Ascending aorta (tissue), 2 donors: ENCODE measurements at regions not wholly inside any gene's neighbourhood (a gene's known extent, or its start where the extent isn't known, plus 50 kb on each side); places are given as distances from the start of the nearest gene placed in this dataset.

Source experiments
- DNase-seq, 2 donors: peaks; one replicate each; pipeline ENCODE4 v3.0.0-alpha.2; 2019; ENCODE audit warnings: low spot score in 2 of 2
- H3K27ac ChIP-seq, 2 donors: fragments of 200-600 bp; sonication (generic); one replicate each; pipeline ENCODE4 v1.5.1; 2016 to 2017; ENCODE audit warnings: mild to moderate bottlenecking in 1 of 2
- H3K27me3 ChIP-seq: fragments of 200-600 bp; sonication (generic); one replicate; pipeline ENCODE4 v1.5.1; 2017
- H3K36me3 ChIP-seq, 2 donors: fragments of 200-600 bp; sonication (generic); one replicate each; pipeline ENCODE4 v1.5.1; 2016
- H3K4me1 ChIP-seq, 2 donors: fragments of 200-600 bp; sonication (generic); one replicate each; pipeline ENCODE4 v1.5.1; 2016 to 2017; ENCODE audit warnings: mild to moderate bottlenecking in 1 of 2
- H3K4me3 ChIP-seq, 2 donors: fragments of 200-600 bp; sonication (generic); one replicate each; pipeline ENCODE4 v1.5.1; 2016 to 2017; ENCODE audit warnings: mild to moderate bottlenecking in 1 of 2
- H3K9me3 ChIP-seq, 2 donors: fragments of 200-600 bp; sonication (generic); one replicate each; pipeline ENCODE4 v1.5.1; 2016
- intact Hi-C: fragments of 100-400 bp; cut with DNase I; formaldehyde crosslinking; loops from one replicate; pipeline ENCODE4 v1.15.1; 2023
- TF ChIP-seq, protein P1 (sequence below), 3 experiments: fragments of 200-600 bp in 2 of 3; fragments of 450-650 bp in 1 of 3; sonication (generic) in 2 of 3; IDR thresholded peaks; one replicate each; pipeline ENCODE4 v1.5.1; 2016 to 2019; ENCODE audit warnings: antibody characterized with exemption in 3 of 3, mild to moderate bottlenecking in 1 of 3, moderate library complexity in 1 of 3

- intact Hi-C loops = no loop called here
- Histone ChIP-seq H3K4me1 (no peaks in the 10 kb centered on the region), H3K27me3 (no peaks in the 10 kb centered on the region), H3K4me3 (no peak overlapping the region), H3K9me3 (no peaks in the 10 kb centered on the region), H3K27ac (no peak overlapping the region), H3K36me3 (no peaks in the 10 kb centered on the region)
- DNase-seq = no peak
- TF ChIP-seq, protein P1, sequence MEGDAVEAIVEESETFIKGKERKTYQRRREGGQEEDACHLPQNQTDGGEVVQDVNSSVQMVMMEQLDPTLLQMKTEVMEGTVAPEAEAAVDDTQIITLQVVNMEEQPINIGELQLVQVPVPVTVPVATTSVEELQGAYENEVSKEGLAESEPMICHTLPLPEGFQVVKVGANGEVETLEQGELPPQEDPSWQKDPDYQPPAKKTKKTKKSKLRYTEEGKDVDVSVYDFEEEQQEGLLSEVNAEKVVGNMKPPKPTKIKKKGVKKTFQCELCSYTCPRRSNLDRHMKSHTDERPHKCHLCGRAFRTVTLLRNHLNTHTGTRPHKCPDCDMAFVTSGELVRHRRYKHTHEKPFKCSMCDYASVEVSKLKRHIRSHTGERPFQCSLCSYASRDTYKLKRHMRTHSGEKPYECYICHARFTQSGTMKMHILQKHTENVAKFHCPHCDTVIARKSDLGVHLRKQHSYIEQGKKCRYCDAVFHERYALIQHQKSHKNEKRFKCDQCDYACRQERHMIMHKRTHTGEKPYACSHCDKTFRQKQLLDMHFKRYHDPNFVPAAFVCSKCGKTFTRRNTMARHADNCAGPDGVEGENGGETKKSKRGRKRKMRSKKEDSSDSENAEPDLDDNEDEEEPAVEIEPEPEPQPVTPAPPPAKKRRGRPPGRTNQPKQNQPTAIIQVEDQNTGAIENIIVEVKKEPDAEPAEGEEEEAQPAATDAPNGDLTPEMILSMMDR (IDR thresholded peaks at IDR 0.05) = no peak
Measured at GRCh38 chr4:125505621-125506020, 190.9 kb downstream of the FAT4 start.

DNA sequence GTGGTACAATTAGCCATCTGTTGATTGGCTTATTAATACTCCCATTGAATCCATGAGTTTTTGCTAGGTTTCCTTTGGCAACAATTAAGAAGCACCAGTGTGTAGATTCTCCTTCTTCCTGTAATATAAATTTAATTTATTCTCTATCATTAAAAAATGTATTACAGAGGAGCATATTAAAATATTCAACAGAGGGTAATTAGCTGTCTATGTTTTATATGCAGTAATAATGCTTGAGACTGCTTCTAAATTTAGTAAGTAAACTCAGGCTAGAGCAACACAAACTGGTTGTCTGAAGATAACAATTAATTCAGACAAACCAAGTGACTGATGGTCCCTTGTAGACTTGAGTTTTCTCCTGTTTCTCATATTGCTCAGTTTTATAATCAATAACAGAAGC lies 192.4 kb downstream of the FAT4 start:
- TF ChIP-seq, protein P1 (IDR thresholded peaks at IDR 0.05) = no peak

DNA sequence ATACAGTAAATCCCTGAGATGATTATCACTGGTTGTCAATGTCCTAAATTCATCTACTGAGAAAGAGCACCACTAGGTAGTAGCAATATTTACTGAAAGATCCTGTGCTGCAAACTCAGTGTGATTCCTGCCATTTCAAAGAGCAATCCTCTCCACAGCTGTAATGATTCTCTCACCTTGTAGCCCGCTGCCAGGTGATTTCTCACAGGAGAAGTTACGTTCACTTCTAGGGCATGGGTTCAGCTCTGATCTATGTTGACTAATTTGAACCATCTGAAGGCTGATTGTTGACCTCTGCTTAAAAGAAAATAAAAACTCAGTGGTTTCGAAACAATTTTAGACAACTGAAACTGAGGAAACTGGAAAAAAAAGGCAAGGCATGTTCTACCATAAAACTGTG lies 197.0 kb downstream of the FAT4 start:
- no peaks in the 10 kb centered on the region for H3K36me3 ChIP-seq
- TF ChIP-seq, protein P1 (IDR thresholded peaks at IDR 0.05) = no peak
- DNase-seq = no peak
- H3K27ac ChIP-seq = no peak overlapping the region
- H3K27me3 ChIP-seq = no peaks in the 10 kb centered on the region
- intact Hi-C loops = no loop called here
- no peaks in the 10 kb centered on the region for H3K4me1 ChIP-seq
- no peak overlapping the region for H3K4me3 ChIP-seq
- peaks cover 0 to 8% of the 10 kb centered on the region in 2 donors for H3K9me3 ChIP-seq

More for the DNA sequence above, 192.4 kb downstream of the FAT4 start:
- no peak for DNase-seq
- H3K36me3 ChIP-seq = no peaks in the 10 kb centered on the region
- no peaks in the 10 kb centered on the region for H3K27me3 ChIP-seq
- H3K4me3 ChIP-seq = no peak overlapping the region
- no peak overlapping the region for H3K27ac ChIP-seq
- no peaks in the 10 kb centered on the region for H3K4me1 ChIP-seq
- intact Hi-C loops = no loop called here
- H3K9me3 ChIP-seq = no peaks in the 10 kb centered on the region

DNA sequence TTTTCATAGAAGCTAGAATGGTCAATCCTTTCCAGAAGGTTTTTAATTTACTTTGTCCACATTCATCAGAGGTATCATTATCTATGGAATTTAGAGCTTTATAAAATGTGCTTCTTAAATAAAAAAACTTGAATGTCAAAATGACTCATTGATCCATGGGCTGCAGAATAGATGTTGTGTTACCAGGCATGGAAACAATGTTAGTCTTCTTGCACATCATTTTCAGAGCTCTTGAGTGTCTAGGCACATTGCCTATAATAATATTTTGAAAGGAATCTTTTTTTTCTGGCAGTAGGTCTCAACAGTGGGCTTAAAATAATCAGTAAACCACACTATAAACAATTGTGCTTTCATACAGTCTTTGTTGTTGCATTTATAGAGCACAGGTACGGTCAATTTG lies 200.3 kb downstream of the FAT4 start:
- no peaks in the 10 kb centered on the region for H3K36me3 ChIP-seq
- H3K27ac ChIP-seq = no peak overlapping the region
- TF ChIP-seq, protein P1 (IDR thresholded peaks at IDR 0.05) = no peak
- peaks cover 0 to 8% of the 10 kb centered on the region in 2 donors for H3K9me3 ChIP-seq
- intact Hi-C loops = no loop called here
- DNase-seq = no peak
- no peaks in the 10 kb centered on the region for H3K27me3 ChIP-seq
- peaks cover 0 to 2% of the 10 kb centered on the region in 2 donors for H3K4me1 ChIP-seq
- no peak overlapping the region for H3K4me3 ChIP-seq

DNA sequence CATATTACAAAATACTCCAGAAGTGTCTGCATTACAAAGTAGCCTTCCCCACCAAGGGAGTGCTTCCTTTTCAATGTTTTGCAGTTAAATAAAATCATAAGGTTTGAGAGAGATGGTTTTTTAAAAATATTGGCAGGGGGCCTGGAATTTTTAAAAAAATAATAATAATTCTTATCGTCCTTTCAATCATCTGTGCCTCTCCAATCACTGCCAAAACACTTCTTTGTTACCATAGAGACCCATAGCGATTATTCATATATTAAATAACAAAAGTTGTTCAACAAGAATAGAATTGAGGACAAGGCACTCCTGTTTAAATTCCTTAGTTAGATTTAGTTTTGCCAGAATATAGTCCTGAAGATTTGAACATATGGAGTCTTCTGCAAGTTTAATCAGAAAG lies 203.1 kb downstream of the FAT4 start:
- H3K9me3 ChIP-seq = peaks cover 0 to 8% of the 10 kb centered on the region in 2 donors

More for the DNA sequence above, 203.1 kb downstream of the FAT4 start:
- Histone ChIP-seq H3K27ac (no peak overlapping the region), H3K4me3 (no peak overlapping the region), H3K4me1 (peaks cover 0 to 2% of the 10 kb centered on the region in 2 donors), H3K27me3 (no peaks in the 10 kb centered on the region), H3K36me3 (no peaks in the 10 kb centered on the region)
- no peak for DNase-seq
- TF ChIP-seq, protein P1 (IDR thresholded peaks at IDR 0.05) = no peak
- intact Hi-C loops = no loop called here
